Panc1 (cell line): ENCODE measurements at regions not wholly inside any gene's neighbourhood (a gene's known extent, or its start where the extent isn't known, plus 50 kb on each side); places are given as distances from the start of the nearest gene placed in this dataset.

Source experiments
- POLR2AphosphoS5 ChIP-seq: IDR thresholded peaks from 2 replicates; pipeline ENCODE4 v1.6.1; 2012; ENCODE audit warnings: mild to moderate bottlenecking, low read depth, low read length, moderate library complexity
- SIN3A ChIP-seq: IDR thresholded peaks from 2 replicates; pipeline ENCODE4 v1.6.1; 2012; ENCODE audit warnings: low read depth, mild to moderate bottlenecking, low read length, moderate library complexity, borderline replicate concordance; ENCODE audit not compliant: insufficient read depth
- TCF7L2 ChIP-seq: IDR thresholded peaks from 2 replicates; pipeline ENCODE4 v1.6.1; 2011; ENCODE audit warnings: mild to moderate bottlenecking, low read depth, low read length, inconsistent platforms
- TF ChIP-seq, protein P1 (sequence below): fragments of 450-650 bp; IDR thresholded peaks from 2 replicates; pipeline ENCODE4 v1.5.1; 2017; ENCODE audit warnings: mild to moderate bottlenecking
- TF ChIP-seq, protein P2 (sequence below), 2 experiments: IDR thresholded peaks; 2 replicates each; pipeline ENCODE4 v1.6.1; 2011 to 2012; ENCODE audit warnings: low read depth in 2 of 2, control low read depth in 1 of 2, low read length in 1 of 2, mild to moderate bottlenecking in 1 of 2, moderate library complexity in 1 of 2; ENCODE audit not compliant: insufficient read depth in 1 of 2

GRCh38 chr4:141580523-141580922 lies 55.9 kb upstream of the IL15 start:
- TF ChIP-seq, protein P1, sequence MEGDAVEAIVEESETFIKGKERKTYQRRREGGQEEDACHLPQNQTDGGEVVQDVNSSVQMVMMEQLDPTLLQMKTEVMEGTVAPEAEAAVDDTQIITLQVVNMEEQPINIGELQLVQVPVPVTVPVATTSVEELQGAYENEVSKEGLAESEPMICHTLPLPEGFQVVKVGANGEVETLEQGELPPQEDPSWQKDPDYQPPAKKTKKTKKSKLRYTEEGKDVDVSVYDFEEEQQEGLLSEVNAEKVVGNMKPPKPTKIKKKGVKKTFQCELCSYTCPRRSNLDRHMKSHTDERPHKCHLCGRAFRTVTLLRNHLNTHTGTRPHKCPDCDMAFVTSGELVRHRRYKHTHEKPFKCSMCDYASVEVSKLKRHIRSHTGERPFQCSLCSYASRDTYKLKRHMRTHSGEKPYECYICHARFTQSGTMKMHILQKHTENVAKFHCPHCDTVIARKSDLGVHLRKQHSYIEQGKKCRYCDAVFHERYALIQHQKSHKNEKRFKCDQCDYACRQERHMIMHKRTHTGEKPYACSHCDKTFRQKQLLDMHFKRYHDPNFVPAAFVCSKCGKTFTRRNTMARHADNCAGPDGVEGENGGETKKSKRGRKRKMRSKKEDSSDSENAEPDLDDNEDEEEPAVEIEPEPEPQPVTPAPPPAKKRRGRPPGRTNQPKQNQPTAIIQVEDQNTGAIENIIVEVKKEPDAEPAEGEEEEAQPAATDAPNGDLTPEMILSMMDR = no peak
- no peak for TF ChIP-seq POLR2AphosphoS5
- TF ChIP-seq SIN3A = no peak
- TF ChIP-seq, protein P2, sequence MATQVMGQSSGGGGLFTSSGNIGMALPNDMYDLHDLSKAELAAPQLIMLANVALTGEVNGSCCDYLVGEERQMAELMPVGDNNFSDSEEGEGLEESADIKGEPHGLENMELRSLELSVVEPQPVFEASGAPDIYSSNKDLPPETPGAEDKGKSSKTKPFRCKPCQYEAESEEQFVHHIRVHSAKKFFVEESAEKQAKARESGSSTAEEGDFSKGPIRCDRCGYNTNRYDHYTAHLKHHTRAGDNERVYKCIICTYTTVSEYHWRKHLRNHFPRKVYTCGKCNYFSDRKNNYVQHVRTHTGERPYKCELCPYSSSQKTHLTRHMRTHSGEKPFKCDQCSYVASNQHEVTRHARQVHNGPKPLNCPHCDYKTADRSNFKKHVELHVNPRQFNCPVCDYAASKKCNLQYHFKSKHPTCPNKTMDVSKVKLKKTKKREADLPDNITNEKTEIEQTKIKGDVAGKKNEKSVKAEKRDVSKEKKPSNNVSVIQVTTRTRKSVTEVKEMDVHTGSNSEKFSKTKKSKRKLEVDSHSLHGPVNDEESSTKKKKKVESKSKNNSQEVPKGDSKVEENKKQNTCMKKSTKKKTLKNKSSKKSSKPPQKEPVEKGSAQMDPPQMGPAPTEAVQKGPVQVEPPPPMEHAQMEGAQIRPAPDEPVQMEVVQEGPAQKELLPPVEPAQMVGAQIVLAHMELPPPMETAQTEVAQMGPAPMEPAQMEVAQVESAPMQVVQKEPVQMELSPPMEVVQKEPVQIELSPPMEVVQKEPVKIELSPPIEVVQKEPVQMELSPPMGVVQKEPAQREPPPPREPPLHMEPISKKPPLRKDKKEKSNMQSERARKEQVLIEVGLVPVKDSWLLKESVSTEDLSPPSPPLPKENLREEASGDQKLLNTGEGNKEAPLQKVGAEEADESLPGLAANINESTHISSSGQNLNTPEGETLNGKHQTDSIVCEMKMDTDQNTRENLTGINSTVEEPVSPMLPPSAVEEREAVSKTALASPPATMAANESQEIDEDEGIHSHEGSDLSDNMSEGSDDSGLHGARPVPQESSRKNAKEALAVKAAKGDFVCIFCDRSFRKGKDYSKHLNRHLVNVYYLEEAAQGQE (IDR thresholded peaks at IDR 0.05; ENCODE audit: insufficient read depth in 1 of 2, low read depth in 2 of 2, low read length in 1 of 2) = no peak
- no peak for TF ChIP-seq TCF7L2
